ENCODE measurements at regions not wholly inside any gene's neighbourhood (a gene's known extent, or its start where the extent isn't known, plus 50 kb on each side); places are given as distances from the start of the nearest gene placed in this dataset.

DNA sequence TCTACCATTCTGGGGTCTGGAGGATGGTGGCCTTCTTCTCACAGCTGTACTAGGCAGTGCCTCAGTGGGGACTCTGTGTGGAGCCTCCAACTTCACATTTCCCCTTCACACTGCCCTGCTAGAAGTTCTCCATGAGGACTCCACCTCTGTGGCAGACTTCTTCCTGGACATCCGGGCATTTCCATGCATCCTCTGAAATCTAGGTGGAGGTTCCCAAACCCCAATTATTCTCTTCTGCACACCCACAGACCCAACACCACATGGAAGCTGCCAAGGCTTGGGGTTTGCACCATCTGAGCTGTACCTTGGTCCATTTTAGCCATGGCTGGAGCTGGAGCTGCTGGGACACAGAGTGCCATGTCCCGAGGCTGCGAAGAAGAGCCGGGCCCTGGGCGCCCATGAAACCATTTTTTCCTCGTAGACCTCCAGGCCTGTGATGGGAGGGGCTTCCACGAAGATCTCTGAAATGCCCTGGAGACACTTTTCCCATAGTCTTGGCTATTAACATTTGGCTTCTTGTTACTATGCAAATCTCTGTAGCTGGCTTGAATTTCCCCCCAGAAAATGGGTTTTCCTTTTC lies 170.5 kb downstream of the FOXD2 start:
- ChIA-PET CTCF (no interaction called here), POLR2A (no interaction called here)
- TF ChIP-seq SUZ12 (IDR thresholded peaks at IDR 0.05) (no peak), CTBP1 (IDR thresholded peaks at IDR 0.05; ENCODE audit: borderline replicate concordance) (no peak), ZNF384 (IDR thresholded peaks at IDR 0.05) (no peak), TARDBP (IDR thresholded peaks at IDR 0.05) (no peak), FOXA1 (IDR thresholded peaks at IDR 0.05) (no peak), NFRKB (IDR thresholded peaks at IDR 0.05) (no peak), FOXK2 (IDR thresholded peaks at IDR 0.05) (no peak), BHLHE40 (IDR thresholded peaks at IDR 0.05; ENCODE audit: borderline replicate concordance) (no peak), FOXM1 (IDR thresholded peaks at IDR 0.05; ENCODE audit: borderline replicate concordance) (no peak), SP1 (IDR thresholded peaks at IDR 0.05) (no peak)
- TF ChIP-seq, protein P1, sequence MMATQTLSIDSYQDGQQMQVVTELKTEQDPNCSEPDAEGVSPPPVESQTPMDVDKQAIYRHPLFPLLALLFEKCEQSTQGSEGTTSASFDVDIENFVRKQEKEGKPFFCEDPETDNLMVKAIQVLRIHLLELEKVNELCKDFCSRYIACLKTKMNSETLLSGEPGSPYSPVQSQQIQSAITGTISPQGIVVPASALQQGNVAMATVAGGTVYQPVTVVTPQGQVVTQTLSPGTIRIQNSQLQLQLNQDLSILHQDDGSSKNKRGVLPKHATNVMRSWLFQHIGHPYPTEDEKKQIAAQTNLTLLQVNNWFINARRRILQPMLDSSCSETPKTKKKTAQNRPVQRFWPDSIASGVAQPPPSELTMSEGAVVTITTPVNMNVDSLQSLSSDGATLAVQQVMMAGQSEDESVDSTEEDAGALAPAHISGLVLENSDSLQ (IDR thresholded peaks at IDR 0.05), result no peak
- no peak for DNase-seq (ENCODE audit: extremely low spot score)

DNA sequence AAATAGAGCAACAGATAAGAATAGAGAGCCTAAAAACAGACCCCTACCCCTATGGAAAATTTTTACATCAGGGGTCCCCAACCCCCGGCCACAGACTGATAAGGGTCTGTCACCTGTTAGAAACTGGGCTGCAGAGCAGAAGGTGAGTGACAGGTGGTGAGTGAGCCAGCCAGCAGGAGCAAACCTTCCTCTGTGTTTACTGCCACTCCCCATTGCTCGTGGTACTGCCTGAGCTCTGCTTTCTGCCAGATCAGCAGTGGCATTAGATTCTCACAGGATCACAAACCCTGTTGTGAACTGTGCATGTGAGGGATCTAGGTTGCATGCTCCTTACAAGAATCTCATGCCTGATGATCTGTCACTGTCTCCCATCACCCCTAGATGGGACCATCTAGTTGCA lies 174.1 kb downstream of the FOXD2 start:
- CTCF ChIA-PET, result no interaction called here
- POLR2A ChIA-PET, result no interaction called here
- TF ChIP-seq NFRKB (IDR thresholded peaks at IDR 0.05) (no peak), SP1 (IDR thresholded peaks at IDR 0.05) (no peak), ARNT (IDR thresholded peaks at IDR 0.05) (no peak), ELF4 (IDR thresholded peaks at IDR 0.05) (no peak), CTBP1 (IDR thresholded peaks at IDR 0.05; ENCODE audit: borderline replicate concordance) (no peak)
- TF ChIP-seq, protein P1 (IDR thresholded peaks at IDR 0.05), result no peak; the same call in 1 of the 2 replicates

DNA sequence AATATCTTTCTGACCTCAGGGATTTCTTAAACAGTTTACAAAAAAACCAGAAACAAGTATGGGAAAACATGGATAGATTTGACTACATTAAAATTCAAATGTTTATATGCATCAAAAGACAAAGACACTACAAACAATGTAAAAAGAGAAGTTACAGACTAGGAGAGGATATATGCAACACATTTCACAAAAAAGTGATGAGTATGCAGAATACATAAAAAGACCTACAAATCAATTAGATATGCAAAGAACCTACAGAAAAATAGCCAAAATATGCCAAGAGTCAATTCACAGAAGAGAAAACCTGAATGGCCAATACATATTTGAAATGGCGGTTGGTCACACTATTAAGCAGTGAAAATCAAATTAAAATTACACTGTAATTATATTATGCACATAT lies 175.0 kb downstream of the FOXD2 start:
- POLR2A ChIA-PET, result no interaction called here
- DNase-seq (ENCODE audit: extremely low spot score), result no peak
- CTCF ChIA-PET, result no interaction called here
- no peak for TF ChIP-seq TARDBP (IDR thresholded peaks at IDR 0.05)
- no peak for TF ChIP-seq FOXM1 (IDR thresholded peaks at IDR 0.05; ENCODE audit: borderline replicate concordance)
- no peak for TF ChIP-seq FOXK2 (IDR thresholded peaks at IDR 0.05)
- no peak for TF ChIP-seq NFRKB (IDR thresholded peaks at IDR 0.05)
- no peak for TF ChIP-seq LEF1 (IDR thresholded peaks at IDR 0.05; ENCODE audit: borderline replicate concordance)

More for the DNA sequence above, 174.1 kb downstream of the FOXD2 start:
- DNase-seq (ENCODE audit: extremely low spot score), result no peak

DNA sequence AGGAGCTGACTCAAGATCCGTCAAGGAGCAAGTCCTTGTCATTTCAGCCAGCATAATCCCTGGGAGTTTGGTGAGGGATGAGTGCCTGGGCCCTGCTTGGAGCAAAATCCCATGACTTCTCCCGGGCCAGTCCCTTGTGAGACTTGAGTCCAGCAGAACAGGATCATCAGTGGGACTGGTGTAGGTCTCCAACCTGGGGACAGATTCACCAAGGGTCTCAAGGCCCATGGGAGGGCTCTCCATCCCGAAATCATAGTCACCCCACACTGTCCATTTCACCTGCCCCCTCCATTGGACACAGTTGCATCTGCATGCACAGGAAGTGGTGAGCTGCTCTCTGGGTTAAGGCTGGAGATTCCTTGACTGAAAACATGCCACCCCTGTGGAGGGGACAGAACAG lies 178.2 kb downstream of the FOXD2 start:
- TF ChIP-seq ARNT (IDR thresholded peaks at IDR 0.05) (no peak), L3MBTL2 (conservative IDR thresholded peaks at IDR 0.05) (no peak), FOXK2 (IDR thresholded peaks at IDR 0.05) (no peak), FOXM1 (IDR thresholded peaks at IDR 0.05; ENCODE audit: borderline replicate concordance) (no peak), HDGF (IDR thresholded peaks at IDR 0.05; ENCODE audit: borderline replicate concordance) (no peak), FOXA1 (IDR thresholded peaks at IDR 0.05) (no peak), NFRKB (IDR thresholded peaks at IDR 0.05) (no peak)
- TF ChIP-seq, protein P1 (IDR thresholded peaks at IDR 0.05), result no peak
- POLR2A ChIA-PET, result no interaction called here
- DNase-seq (ENCODE audit: extremely low spot score), result no peak
- CTCF ChIA-PET, result no interaction called here

DNA sequence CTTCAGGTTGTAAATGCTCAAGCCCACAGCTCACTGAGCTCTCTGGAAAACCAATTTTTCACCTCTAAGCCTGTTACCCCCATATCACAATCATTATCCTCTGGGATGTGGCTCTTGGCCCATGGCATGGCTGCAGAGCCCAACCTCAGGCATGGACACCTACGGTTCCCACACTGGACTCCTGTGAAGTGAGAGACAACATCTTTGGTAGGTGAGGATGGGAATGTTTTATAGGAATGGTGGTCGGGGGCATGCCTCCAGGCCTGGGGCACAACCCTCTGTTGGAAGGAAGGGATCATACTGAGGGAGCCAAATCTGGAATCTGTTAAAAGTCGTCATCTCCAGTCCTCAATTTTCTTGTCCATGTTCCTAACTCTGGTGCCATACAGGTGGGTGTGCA lies 179.1 kb downstream of the FOXD2 start:
- ChIA-PET POLR2A (no interaction called here), CTCF (interaction anchor here (1.1 kb wide), 1 partner anchor 69 kb away, joined by 3 read pairs; no protein-coding TSS in a partner anchor)
- TF ChIP-seq SUZ12 (IDR thresholded peaks at IDR 0.05), result no peak
- no peak for TF ChIP-seq BHLHE40 (IDR thresholded peaks at IDR 0.05; ENCODE audit: borderline replicate concordance)
- TF ChIP-seq FOXK2 (IDR thresholded peaks at IDR 0.05), result no peak
- no peak for TF ChIP-seq FOXM1 (IDR thresholded peaks at IDR 0.05; ENCODE audit: borderline replicate concordance)
- TF ChIP-seq ARNT (IDR thresholded peaks at IDR 0.05), result no peak
- no peak for TF ChIP-seq FOXA1 (IDR thresholded peaks at IDR 0.05)
- no peak for TF ChIP-seq ZNF384 (IDR thresholded peaks at IDR 0.05)
- no peak for TF ChIP-seq LEF1 (IDR thresholded peaks at IDR 0.05; ENCODE audit: borderline replicate concordance)
- TF ChIP-seq HDGF (IDR thresholded peaks at IDR 0.05; ENCODE audit: borderline replicate concordance), result no peak
- TF ChIP-seq, protein P1 (IDR thresholded peaks at IDR 0.05), result no peak
- no peak for TF ChIP-seq NFRKB (IDR thresholded peaks at IDR 0.05)
- no peak for DNase-seq (ENCODE audit: extremely low spot score)

DNA sequence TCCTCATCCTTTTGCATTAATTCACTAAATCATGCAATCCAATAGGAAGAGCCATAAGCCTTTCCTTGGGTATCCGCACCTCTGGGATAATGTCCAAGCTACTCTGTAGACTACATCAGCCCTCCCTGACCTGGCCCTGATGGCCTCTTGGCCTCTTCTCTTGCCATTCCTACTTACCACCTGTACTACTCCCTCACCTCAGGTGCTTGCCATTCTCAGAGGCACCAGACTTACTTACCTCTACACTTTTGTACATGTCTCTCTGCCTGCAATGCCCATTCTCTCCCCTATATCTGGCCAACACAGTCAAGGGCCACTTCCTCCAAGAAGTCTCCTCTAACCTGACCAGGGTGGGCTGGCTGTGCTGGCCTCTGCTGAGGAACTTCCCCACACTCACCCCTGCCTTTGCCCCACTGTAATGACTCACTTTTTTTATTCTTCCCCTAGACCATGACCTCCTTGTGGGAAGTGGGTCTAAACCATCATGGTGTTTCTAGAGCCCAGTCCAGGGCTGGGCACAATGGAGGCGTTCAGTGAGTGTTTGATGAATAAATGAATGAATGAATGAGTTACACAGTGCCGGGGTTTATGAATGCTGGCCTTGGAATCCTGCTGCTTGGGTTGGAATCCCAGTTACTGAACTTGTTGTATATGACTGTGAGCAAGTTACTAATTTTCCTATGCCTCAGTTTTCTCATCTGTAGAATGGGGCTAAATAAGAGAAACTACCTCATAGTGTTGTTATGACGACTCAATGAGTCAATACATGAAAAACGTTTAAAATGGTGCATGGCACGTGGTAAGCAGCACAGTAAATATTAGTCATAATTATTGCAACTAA lies 179.8 kb downstream of the FOXD2 start:
- no peak for DNase-seq (ENCODE audit: extremely low spot score)
- TF ChIP-seq LEF1 (IDR thresholded peaks at IDR 0.05; ENCODE audit: borderline replicate concordance) (no peak), ZNF384 (IDR thresholded peaks at IDR 0.05) (no peak), SUZ12 (IDR thresholded peaks at IDR 0.05) (no peak), NFRKB (IDR thresholded peaks at IDR 0.05) (no peak), BHLHE40 (IDR thresholded peaks at IDR 0.05; ENCODE audit: borderline replicate concordance) (no peak), ELF4 (IDR thresholded peaks at IDR 0.05) (no peak), L3MBTL2 (conservative IDR thresholded peaks at IDR 0.05) (no peak), FOXM1 (IDR thresholded peaks at IDR 0.05; ENCODE audit: borderline replicate concordance) (no peak), ARNT (IDR thresholded peaks at IDR 0.05) (no peak), FOXK2 (IDR thresholded peaks at IDR 0.05) (no peak), TARDBP (IDR thresholded peaks at IDR 0.05) (no peak), SP1 (IDR thresholded peaks at IDR 0.05) (no peak), FOXA1 (IDR thresholded peaks at IDR 0.05) (no peak), CTBP1 (IDR thresholded peaks at IDR 0.05; ENCODE audit: borderline replicate concordance) (no peak), HDGF (IDR thresholded peaks at IDR 0.05; ENCODE audit: borderline replicate concordance) (no peak)
- TF ChIP-seq, protein P1 (IDR thresholded peaks at IDR 0.05), result no peak
- CTCF ChIA-PET, result interaction anchor here (1.1 kb wide), 1 partner anchor 70 kb away, joined by 3 read pairs; no protein-coding TSS in a partner anchor
- POLR2A ChIA-PET, result no interaction called here

All from HEK293T (cell line).